Right renal pelvis (tissue), 4 donors: ENCODE measurements at regions not wholly inside any gene's neighbourhood (a gene's known extent, or its start where the extent isn't known, plus 50 kb on each side); places are given as distances from the start of the nearest gene placed in this dataset.
"Not testable (repeated sequence)": the region's sequence is repeated elsewhere in the genome, so short reads cannot be mapped to it uniquely, and the experiment has no call there.

Experiments used
- DNase-seq, 4 donors: peaks; one replicate each; pipeline ENCODE4 v3.0.0-alpha.2; 2013; ENCODE audit warnings: low read depth in 4 of 4, low spot score in 3 of 4, missing footprints in 1 of 4

- no peak for DNase-seq
Observed at GRCh38 chr3:190193210-190193609, 72.5 kb upstream of the P3H2 start.

GRCh38 chr3:190192739-190193138 is 72.0 kb upstream of the P3H2 start:
- no peak for DNase-seq

- no peak for DNase-seq
Observed at GRCh38 chr3:190192087-190192486, 71.4 kb upstream of the P3H2 start.

GRCh38 chr3:190188197-190188596 is 67.5 kb upstream of the P3H2 start:
- no peak for DNase-seq

- DNase-seq, result no peak
Observed at GRCh38 chr3:190183121-190183520, 62.4 kb upstream of the P3H2 start.

- no peak for DNase-seq
Observed at GRCh38 chr3:190182418-190183043, 61.8 kb upstream of the P3H2 start.

- DNase-seq, result no peak
Observed at GRCh38 chr3:190180268-190180667, 59.6 kb upstream of the P3H2 start.

GRCh38 chr3:190178779-190179178 is 58.1 kb upstream of the P3H2 start:
- DNase-seq, result no peak

GRCh38 chr3:190176933-190177525 is 56.3 kb upstream of the P3H2 start:
- DNase-seq, result not testable (repeated sequence)

- not testable (repeated sequence) for DNase-seq
Observed at GRCh38 chr3:190176106-190176505, 55.4 kb upstream of the P3H2 start.

GRCh38 chr3:190175490-190175889 is 54.8 kb upstream of the P3H2 start:
- no peak for DNase-seq

- no peak for DNase-seq
Observed at GRCh38 chr3:190174471-190174870, 53.8 kb upstream of the P3H2 start.

GRCh38 chr3:190173426-190173825 is 52.7 kb upstream of the P3H2 start:
- DNase-seq, result no peak

GRCh38 chr3:190172751-190173150 is 52.1 kb upstream of the P3H2 start:
- DNase-seq, result no peak
